ENCODE measurements at regions not wholly inside any gene's neighbourhood (a gene's known extent, or its start where the extent isn't known, plus 50 kb on each side); places are given as distances from the start of the nearest gene placed in this dataset.

DNA sequence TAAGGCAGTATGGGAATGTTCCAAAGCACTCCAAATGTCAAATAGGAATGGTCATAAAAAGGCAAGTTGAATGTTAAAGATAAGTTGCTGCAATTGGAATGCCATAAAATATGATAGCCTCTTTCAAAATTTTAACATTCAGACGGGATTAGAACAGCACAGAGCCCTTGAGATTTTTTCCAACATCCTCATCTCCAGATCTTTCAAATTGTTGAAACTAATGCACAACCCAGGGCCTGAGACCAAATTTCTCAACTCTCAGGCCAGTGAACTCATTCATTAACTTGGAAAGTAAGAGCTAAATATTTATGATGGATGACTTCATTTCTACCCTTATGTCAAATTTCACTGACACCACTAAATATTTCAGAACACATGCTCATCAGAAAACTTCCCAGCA, 346.5 kb upstream of the XYLT1 start:
- Histone ChIP-seq H3K36me3 (ENCODE audit: insufficient read depth, low read length) (no peaks in the 10 kb centered on the region), H4K20me1 (ENCODE audit: insufficient read depth, low read length) (no peaks in the 10 kb centered on the region), H3K79me2 (ENCODE audit: insufficient read depth, low read length) (no peaks in the 10 kb centered on the region), H3K27me3 (ENCODE audit: insufficient read depth, low read length) (peaks cover 8% of the 10 kb centered on the region), H3K4me2 (ENCODE audit: insufficient read depth, low read length) (no peak overlapping the region), H3K27ac (ENCODE audit: low read depth, low read length) (no peak overlapping the region), H3K4me3 (ENCODE audit: insufficient read depth, low read length) (no peak overlapping the region), H3K9me3 (ENCODE audit: low read depth, low read length) (peaks cover 2% of the 10 kb centered on the region), H2AFZ (ENCODE audit: low read length) (no peak overlapping the region), H3K4me1 (ENCODE audit: insufficient read depth, low read length) (no peaks in the 10 kb centered on the region)
- TF ChIP-seq, protein P1, sequence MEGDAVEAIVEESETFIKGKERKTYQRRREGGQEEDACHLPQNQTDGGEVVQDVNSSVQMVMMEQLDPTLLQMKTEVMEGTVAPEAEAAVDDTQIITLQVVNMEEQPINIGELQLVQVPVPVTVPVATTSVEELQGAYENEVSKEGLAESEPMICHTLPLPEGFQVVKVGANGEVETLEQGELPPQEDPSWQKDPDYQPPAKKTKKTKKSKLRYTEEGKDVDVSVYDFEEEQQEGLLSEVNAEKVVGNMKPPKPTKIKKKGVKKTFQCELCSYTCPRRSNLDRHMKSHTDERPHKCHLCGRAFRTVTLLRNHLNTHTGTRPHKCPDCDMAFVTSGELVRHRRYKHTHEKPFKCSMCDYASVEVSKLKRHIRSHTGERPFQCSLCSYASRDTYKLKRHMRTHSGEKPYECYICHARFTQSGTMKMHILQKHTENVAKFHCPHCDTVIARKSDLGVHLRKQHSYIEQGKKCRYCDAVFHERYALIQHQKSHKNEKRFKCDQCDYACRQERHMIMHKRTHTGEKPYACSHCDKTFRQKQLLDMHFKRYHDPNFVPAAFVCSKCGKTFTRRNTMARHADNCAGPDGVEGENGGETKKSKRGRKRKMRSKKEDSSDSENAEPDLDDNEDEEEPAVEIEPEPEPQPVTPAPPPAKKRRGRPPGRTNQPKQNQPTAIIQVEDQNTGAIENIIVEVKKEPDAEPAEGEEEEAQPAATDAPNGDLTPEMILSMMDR (IDR thresholded peaks at IDR 0.05; ENCODE audit: extremely low read depth, low read depth, low read length), result no peak
- no peak for DNase-seq (ENCODE audit: insufficient read length, low spot score, missing footprints)

DNA sequence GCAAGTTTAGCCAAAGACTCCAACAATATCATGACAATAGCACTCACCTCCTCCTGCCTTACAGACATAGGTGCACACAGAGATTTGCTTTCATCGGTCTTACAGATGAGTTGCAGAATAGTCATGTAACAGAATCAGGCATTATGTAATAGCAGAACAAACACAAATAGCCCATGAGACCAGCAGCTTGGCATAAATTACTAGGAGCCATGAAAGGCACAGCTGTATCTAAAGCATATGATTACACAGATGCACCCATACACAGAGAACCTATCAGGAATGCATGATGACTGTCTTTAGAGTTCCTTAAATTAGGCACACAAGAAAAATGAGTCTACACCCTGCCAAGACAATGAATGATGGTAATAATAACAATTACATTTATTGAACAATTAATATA, 342.0 kb upstream of the XYLT1 start:
- no peak overlapping the region for H2AFZ ChIP-seq (ENCODE audit: low read length)
- DNase-seq (ENCODE audit: insufficient read length, low spot score, missing footprints), result no peak
- H3K79me2 ChIP-seq (ENCODE audit: insufficient read depth, low read length), result no peaks in the 10 kb centered on the region
- H4K20me1 ChIP-seq (ENCODE audit: insufficient read depth, low read length), result no peaks in the 10 kb centered on the region
- no peak overlapping the region for H3K4me2 ChIP-seq (ENCODE audit: insufficient read depth, low read length)
- H3K27me3 ChIP-seq (ENCODE audit: insufficient read depth, low read length), result peaks cover 5% of the 10 kb centered on the region
- no peaks in the 10 kb centered on the region for H3K36me3 ChIP-seq (ENCODE audit: insufficient read depth, low read length)
- H3K9me3 ChIP-seq (ENCODE audit: low read depth, low read length), result peaks cover 2% of the 10 kb centered on the region
- no peak overlapping the region for H3K4me3 ChIP-seq (ENCODE audit: insufficient read depth, low read length)
- H3K4me1 ChIP-seq (ENCODE audit: insufficient read depth, low read length), result no peaks in the 10 kb centered on the region
- H3K27ac ChIP-seq (ENCODE audit: low read depth, low read length), result no peak overlapping the region
- TF ChIP-seq, protein P1 (IDR thresholded peaks at IDR 0.05; ENCODE audit: extremely low read depth, low read depth, low read length), result no peak

DNA sequence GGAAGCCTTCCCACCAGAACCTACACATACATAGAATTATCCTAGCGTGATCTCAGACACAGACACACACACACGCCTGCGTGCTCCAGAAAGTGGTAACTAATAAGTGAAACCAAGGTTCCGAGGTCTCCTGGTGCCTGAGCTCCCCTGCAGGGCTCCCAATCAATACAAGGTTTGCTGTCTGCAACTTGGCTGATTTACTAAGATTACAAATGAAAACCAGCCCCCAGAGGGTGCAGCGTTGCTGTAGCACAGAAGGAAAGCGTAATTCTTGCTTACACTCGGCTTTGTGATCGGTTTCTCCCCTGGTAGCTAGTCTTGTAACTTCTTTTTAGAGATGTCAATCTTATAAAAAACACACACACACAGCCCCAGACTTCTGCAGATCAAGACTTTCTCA, 334.1 kb upstream of the XYLT1 start:
- H3K4me2 ChIP-seq (ENCODE audit: insufficient read depth, low read length), result no peak overlapping the region
- H3K27me3 ChIP-seq (ENCODE audit: insufficient read depth, low read length), result no peaks in the 10 kb centered on the region
- DNase-seq (ENCODE audit: insufficient read length, low spot score, missing footprints), result no peak
- H3K79me2 ChIP-seq (ENCODE audit: insufficient read depth, low read length), result no peaks in the 10 kb centered on the region
- H3K27ac ChIP-seq (ENCODE audit: low read depth, low read length), result no peak overlapping the region
- H3K9me3 ChIP-seq (ENCODE audit: low read depth, low read length), result no peaks in the 10 kb centered on the region
- H2AFZ ChIP-seq (ENCODE audit: low read length), result peak overlapping the region; percentile 7
- TF ChIP-seq, protein P1 (IDR thresholded peaks at IDR 0.05; ENCODE audit: extremely low read depth, low read depth, low read length), result no peak
- H3K4me1 ChIP-seq (ENCODE audit: insufficient read depth, low read length), result peaks cover 5% of the 10 kb centered on the region
- no peaks in the 10 kb centered on the region for H3K36me3 ChIP-seq (ENCODE audit: insufficient read depth, low read length)
- H4K20me1 ChIP-seq (ENCODE audit: insufficient read depth, low read length), result no peaks in the 10 kb centered on the region
- H3K4me3 ChIP-seq (ENCODE audit: insufficient read depth, low read length), result no peak overlapping the region

DNA sequence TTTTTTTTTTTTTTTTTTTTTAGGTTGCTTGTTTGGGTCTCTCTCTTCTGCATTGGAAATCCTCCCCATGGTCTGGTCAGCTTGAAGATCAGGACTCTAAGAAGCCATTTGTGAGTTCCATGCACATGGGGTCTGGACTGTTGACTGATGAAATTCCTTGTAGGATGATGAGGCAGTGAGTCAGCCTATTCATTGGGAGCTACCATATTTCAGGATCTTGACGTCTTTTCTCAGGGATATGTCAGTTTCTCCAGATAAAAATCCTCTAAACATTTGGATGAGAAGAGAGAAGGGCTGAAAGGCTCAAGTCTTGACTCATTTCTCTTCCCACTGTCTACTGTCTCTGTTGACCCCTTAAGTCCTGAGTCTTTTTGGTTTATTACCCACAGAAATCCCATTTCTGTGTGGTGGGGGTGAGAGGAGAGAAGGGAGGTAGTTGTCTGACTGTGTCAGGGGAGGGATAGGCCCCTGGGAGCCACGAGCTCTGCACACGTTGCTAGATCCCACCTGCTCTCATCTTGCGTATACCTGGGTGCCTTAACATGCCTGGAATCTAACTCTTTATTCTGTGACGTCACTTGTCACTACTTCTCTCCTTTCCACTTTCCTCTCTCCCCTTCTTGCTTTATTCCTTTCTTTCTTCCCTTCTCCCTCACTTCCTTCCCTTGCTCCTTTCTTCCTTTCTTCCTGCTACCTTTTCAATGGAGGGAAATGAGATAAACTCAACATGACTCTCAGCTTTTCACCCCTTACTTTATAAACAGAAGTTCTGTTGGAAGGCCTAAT, 333.1 kb upstream of the XYLT1 start:
- Histone ChIP-seq H3K36me3 (ENCODE audit: insufficient read depth, low read length) (no peaks in the 10 kb centered on the region), H2AFZ (ENCODE audit: low read length) (no peak overlapping the region), H3K4me1 (ENCODE audit: insufficient read depth, low read length) (peaks cover 5% of the 10 kb centered on the region), H3K9me3 (ENCODE audit: low read depth, low read length) (no peaks in the 10 kb centered on the region), H3K27me3 (ENCODE audit: insufficient read depth, low read length) (no peaks in the 10 kb centered on the region), H3K27ac (ENCODE audit: low read depth, low read length) (peak overlapping the region; percentile 70), H4K20me1 (ENCODE audit: insufficient read depth, low read length) (no peaks in the 10 kb centered on the region), H3K4me3 (ENCODE audit: insufficient read depth, low read length) (no peak overlapping the region), H3K79me2 (ENCODE audit: insufficient read depth, low read length) (no peaks in the 10 kb centered on the region), H3K4me2 (ENCODE audit: insufficient read depth, low read length) (no peak overlapping the region)
- TF ChIP-seq, protein P1 (IDR thresholded peaks at IDR 0.05; ENCODE audit: extremely low read depth, low read depth, low read length), result no peak
- DNase-seq (ENCODE audit: insufficient read length, low spot score, missing footprints), result peak; percentile 48

Measured in osteoblast (primary cell).